Karpas-422 (cell line): ENCODE measurements at regions not wholly inside any gene's neighbourhood (a gene's known extent, or its start where the extent isn't known, plus 50 kb on each side); places are given as distances from the start of the nearest gene placed in this dataset.

Experiments used
- DNase-seq: peaks from one replicate; pipeline ENCODE4 v3.0.0-alpha.2; 2015
- H2AFZ ChIP-seq: fragments of 200-600 bp; sonication (generic); 2 replicates; pipeline ENCODE4 v1.6.1; 2014; ENCODE audit warnings: antibody characterized with exemption, low read length, mixed read lengths
- H3K27ac ChIP-seq: fragments of 200-600 bp; sonication (generic); 2 replicates; pipeline ENCODE4 v1.5.1; 2014; ENCODE audit warnings: mild to moderate bottlenecking, low read length, moderate library complexity
- H3K27me3 ChIP-seq: fragments of 200-600 bp; sonication (generic); 2 replicates; pipeline ENCODE4 v1.6.1; 2014; ENCODE audit warnings: low read length, mixed read lengths
- H3K36me3 ChIP-seq: fragments of 200-600 bp; sonication (generic); 2 replicates; pipeline ENCODE4 v1.6.1; 2014; ENCODE audit warnings: low read length, mixed read lengths; ENCODE audit not compliant: insufficient read depth
- H3K4me1 ChIP-seq: fragments of 200-600 bp; sonication (generic); 2 replicates; pipeline ENCODE4 v1.6.1; 2014; ENCODE audit warnings: mild to moderate bottlenecking, low read length, mixed read lengths
- H3K4me2 ChIP-seq: fragments of 200-600 bp; sonication (generic); 2 replicates; pipeline ENCODE4 v1.6.1; 2014; ENCODE audit warnings: low read length, low read depth, mild to moderate bottlenecking; ENCODE audit not compliant: poor library complexity, severe bottlenecking
- H3K4me3 ChIP-seq: fragments of 200-600 bp; sonication (generic); 2 replicates; pipeline ENCODE4 v1.5.1; 2014; ENCODE audit warnings: mild to moderate bottlenecking, antibody characterized with exemption, low read length, mixed read lengths
- H3K79me2 ChIP-seq: fragments of 200-600 bp; sonication (generic); 2 replicates; pipeline ENCODE4 v1.6.1; 2014; ENCODE audit warnings: mild to moderate bottlenecking, low read length, mixed read lengths
- H3K9ac ChIP-seq: fragments of 200-600 bp; sonication (generic); 2 replicates; pipeline ENCODE4 v1.6.0; 2014; ENCODE audit warnings: low read length
- H3K9me2 ChIP-seq: fragments of 200-600 bp; sonication (generic), shearing (Covaris generic); replicated peaks from 2 replicates; pipeline ENCODE4 v1.6.0; 2014; ENCODE audit warnings: mild to moderate bottlenecking, low read length, moderate library complexity; ENCODE audit not compliant: insufficient read depth
- H3K9me3 ChIP-seq: fragments of 300-700, 200-600 bp; sonication (generic); 2 replicates; pipeline ENCODE4 v1.6.1; 2014; ENCODE audit warnings: low read length, mixed read lengths
- H4K20me1 ChIP-seq: fragments of 200-600 bp; sonication (generic); 2 replicates; pipeline ENCODE4 v1.6.1; 2014; ENCODE audit warnings: mild to moderate bottlenecking, antibody characterized with exemption, low read length, low read depth; ENCODE audit not compliant: insufficient read depth

DNA sequence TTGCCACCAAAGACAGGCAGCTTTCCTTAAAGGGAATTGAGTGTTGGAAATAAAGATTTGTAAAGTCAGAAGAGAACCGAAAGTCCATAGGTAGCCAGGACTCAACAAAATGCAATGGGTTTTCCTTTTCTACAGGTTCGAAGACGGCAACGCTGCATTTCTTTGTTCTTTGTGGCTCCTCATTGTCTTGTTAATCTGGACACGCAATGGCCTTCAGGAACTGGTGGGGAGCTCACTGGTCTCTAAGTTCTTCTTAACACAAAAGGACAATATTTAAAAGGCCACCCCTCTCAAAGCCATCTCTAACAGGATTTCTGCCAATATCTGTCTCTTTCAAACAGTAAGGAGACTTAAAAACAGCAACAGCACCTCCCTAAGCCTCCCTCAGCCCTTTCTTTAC lies 170.6 kb downstream of the RMI1 start:
- Histone ChIP-seq H3K36me3 (no peaks in the 10 kb centered on the region), H3K27ac (no peak overlapping the region), H3K9me3 (no peaks in the 10 kb centered on the region), H3K4me3 (no peak overlapping the region), H3K4me2 (no peak overlapping the region), H2AFZ (no peak overlapping the region), H3K27me3 (no peaks in the 10 kb centered on the region), H3K4me1 (no peaks in the 10 kb centered on the region), H3K9me2 (no peaks in the 10 kb centered on the region), H3K79me2 (no peaks in the 10 kb centered on the region), H4K20me1 (no peaks in the 10 kb centered on the region), H3K9ac (no peak overlapping the region)
- no peak for DNase-seq

- no peaks in the 10 kb centered on the region for H3K36me3 ChIP-seq
- H3K4me2 ChIP-seq, result no peak overlapping the region
- H2AFZ ChIP-seq, result no peak overlapping the region
- H3K27me3 ChIP-seq, result no peaks in the 10 kb centered on the region
- DNase-seq, result no peak
- no peaks in the 10 kb centered on the region for H4K20me1 ChIP-seq
- no peaks in the 10 kb centered on the region for H3K9me3 ChIP-seq
- H3K4me1 ChIP-seq, result no peaks in the 10 kb centered on the region
- no peaks in the 10 kb centered on the region for H3K9me2 ChIP-seq
- no peak overlapping the region for H3K27ac ChIP-seq
- H3K4me3 ChIP-seq, result no peak overlapping the region
- H3K79me2 ChIP-seq, result no peaks in the 10 kb centered on the region
- no peak overlapping the region for H3K9ac ChIP-seq
Observed at GRCh38 chr9:84151640-84152039, 171.0 kb downstream of the RMI1 start.

DNA sequence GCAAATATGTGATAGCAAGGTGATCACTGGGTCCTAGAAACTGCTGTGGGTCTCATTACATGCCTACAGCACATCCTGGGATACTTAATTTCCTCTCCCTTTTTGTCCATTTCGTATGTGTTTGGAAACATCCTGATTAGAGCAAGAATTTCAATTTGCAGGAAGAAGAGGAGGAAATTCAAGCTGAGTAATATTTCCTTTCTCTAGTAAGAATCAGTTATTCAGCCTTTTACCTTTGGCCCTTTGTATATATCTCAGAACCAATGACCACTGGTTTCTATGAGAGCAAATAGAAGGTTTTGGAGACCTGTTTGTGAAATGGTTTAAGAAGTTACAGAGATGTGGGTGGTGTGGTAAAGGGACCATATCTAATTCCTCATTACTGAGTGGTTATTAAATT lies 171.6 kb downstream of the RMI1 start:
- Histone ChIP-seq H3K4me1 (no peaks in the 10 kb centered on the region), H4K20me1 (no peaks in the 10 kb centered on the region), H3K79me2 (no peaks in the 10 kb centered on the region), H3K27ac (no peak overlapping the region), H3K4me2 (no peak overlapping the region), H2AFZ (no peak overlapping the region), H3K9me3 (no peaks in the 10 kb centered on the region), H3K4me3 (no peak overlapping the region), H3K9ac (no peak overlapping the region), H3K9me2 (no peaks in the 10 kb centered on the region), H3K27me3 (no peaks in the 10 kb centered on the region), H3K36me3 (no peaks in the 10 kb centered on the region)
- no peak for DNase-seq

GRCh38 chr9:84153885-84154284 lies 173.3 kb downstream of the RMI1 start:
- H2AFZ ChIP-seq, result no peak overlapping the region
- H3K79me2 ChIP-seq, result no peaks in the 10 kb centered on the region
- H3K36me3 ChIP-seq, result no peaks in the 10 kb centered on the region
- H3K27ac ChIP-seq, result no peak overlapping the region
- H4K20me1 ChIP-seq, result no peaks in the 10 kb centered on the region
- DNase-seq, result no peak
- H3K4me3 ChIP-seq, result no peak overlapping the region
- no peak overlapping the region for H3K9ac ChIP-seq
- H3K9me2 ChIP-seq, result no peaks in the 10 kb centered on the region
- no peaks in the 10 kb centered on the region for H3K27me3 ChIP-seq
- H3K4me1 ChIP-seq, result no peaks in the 10 kb centered on the region
- H3K9me3 ChIP-seq, result no peaks in the 10 kb centered on the region
- no peak overlapping the region for H3K4me2 ChIP-seq

DNA sequence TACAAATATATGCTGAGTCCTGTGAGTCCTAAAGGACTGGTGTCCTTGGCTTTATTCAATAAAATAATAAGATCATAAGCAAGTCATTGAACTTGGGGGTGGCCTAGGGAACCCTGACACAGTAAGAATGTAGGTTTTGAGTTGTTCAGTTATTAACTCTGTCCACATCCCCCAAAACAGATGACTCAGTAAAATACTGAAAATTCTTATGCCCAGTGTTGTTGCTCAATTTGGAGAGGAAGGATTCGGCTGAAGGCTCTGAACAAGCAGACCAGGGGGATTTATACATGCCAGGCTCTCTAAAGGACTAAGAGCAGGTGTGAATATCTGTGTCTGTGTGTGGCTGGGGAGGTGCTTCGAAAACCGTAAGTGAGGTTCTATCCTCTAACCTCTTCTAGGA lies 173.7 kb downstream of the RMI1 start:
- Histone ChIP-seq H3K9me3 (no peaks in the 10 kb centered on the region), H3K4me1 (no peaks in the 10 kb centered on the region), H3K9me2 (no peaks in the 10 kb centered on the region), H3K79me2 (no peaks in the 10 kb centered on the region), H3K27ac (no peak overlapping the region), H2AFZ (no peak overlapping the region), H3K36me3 (no peaks in the 10 kb centered on the region), H3K27me3 (no peaks in the 10 kb centered on the region), H4K20me1 (no peaks in the 10 kb centered on the region), H3K4me2 (no peak overlapping the region), H3K4me3 (no peak overlapping the region), H3K9ac (no peak overlapping the region)
- no peak for DNase-seq

DNA sequence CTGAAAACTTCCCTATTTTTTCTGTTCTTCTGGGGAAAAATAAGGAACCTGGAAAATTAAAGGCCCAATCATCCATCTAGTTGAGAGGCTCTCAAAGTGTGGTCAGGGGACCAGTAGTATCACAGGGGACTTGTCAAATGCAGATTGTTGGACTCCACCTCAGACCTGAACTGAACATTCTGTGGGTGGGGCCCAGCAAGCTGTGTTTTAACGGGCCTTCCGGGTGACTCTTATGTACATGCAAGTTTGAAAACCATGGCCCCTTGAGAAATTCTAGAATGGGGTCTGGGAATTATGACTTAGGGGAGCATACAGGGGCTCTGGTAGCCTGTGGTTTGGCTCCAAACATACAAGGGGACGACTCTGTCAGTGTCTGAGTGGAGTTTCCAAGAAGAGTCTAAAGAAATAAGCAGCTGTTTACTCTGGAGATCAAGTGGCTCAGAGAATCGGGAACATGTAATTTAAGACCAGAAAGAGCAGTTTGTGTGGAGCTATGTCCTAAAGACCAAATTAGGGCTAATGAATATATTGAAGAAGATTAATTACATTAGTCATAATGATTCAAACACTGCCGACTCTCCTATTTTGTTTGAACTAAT lies 177.4 kb downstream of the SLC28A3 start:
- Histone ChIP-seq H3K9me2 (no peaks in the 10 kb centered on the region), H3K79me2 (no peaks in the 10 kb centered on the region), H3K27ac (no peak overlapping the region), H2AFZ (no peak overlapping the region), H3K4me3 (no peak overlapping the region), H4K20me1 (no peaks in the 10 kb centered on the region), H3K9me3 (no peaks in the 10 kb centered on the region), H3K36me3 (no peaks in the 10 kb centered on the region), H3K4me2 (no peak overlapping the region), H3K9ac (no peak overlapping the region), H3K27me3 (no peaks in the 10 kb centered on the region), H3K4me1 (no peaks in the 10 kb centered on the region)
- DNase-seq, result no peak

DNA sequence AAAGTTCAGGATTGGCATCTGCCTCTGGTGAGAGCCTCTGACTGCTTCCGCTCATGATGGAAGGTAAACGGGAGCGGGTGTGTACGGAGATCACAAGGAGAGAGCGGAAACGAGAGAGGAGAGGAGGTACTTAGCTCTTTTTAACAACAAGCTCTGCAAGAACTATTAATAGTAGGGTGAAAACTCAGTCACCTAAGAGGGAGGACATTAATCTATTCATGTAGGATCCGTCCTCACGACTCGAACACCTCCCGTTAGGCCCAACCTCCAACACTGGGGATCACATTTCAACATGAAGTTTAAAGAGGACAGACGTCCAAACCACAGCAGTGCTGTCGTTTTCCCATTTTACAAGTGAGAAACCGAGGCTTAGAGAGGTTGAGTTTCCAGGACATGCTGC lies 173.7 kb downstream of the SLC28A3 start:
- Histone ChIP-seq H3K9ac (no peak overlapping the region), H3K79me2 (no peaks in the 10 kb centered on the region), H2AFZ (no peak overlapping the region), H3K4me3 (no peak overlapping the region), H3K27me3 (no peaks in the 10 kb centered on the region), H3K36me3 (no peaks in the 10 kb centered on the region), H3K9me3 (no peaks in the 10 kb centered on the region), H3K9me2 (no peaks in the 10 kb centered on the region), H3K4me1 (no peaks in the 10 kb centered on the region), H4K20me1 (no peaks in the 10 kb centered on the region), H3K27ac (no peak overlapping the region), H3K4me2 (no peak overlapping the region)
- DNase-seq, result no peak

DNA sequence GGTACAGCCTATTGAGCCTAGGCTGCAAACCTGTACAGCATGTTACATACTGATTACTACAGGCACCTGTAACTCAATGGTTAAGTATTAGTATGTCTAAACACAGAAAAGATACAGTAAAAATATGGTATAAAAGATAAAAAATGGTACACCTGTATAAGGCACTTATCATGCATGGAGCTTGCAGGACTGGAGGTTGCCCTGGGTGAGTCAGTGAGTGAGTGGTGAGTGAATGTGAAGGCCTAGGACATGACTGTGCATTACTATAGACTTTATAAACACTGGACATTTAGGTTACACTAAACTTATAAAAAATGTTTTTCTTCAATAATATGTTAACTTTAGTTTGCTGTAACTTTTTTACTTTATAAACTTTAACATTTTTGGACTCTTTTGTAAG lies 171.3 kb downstream of the SLC28A3 start:
- Histone ChIP-seq H4K20me1 (no peaks in the 10 kb centered on the region), H3K4me1 (no peaks in the 10 kb centered on the region), H3K27me3 (no peaks in the 10 kb centered on the region), H3K9me2 (no peaks in the 10 kb centered on the region), H2AFZ (no peak overlapping the region), H3K79me2 (no peaks in the 10 kb centered on the region), H3K36me3 (no peaks in the 10 kb centered on the region), H3K4me3 (no peak overlapping the region), H3K4me2 (no peak overlapping the region), H3K27ac (no peak overlapping the region), H3K9ac (no peak overlapping the region), H3K9me3 (no peaks in the 10 kb centered on the region)
- no peak for DNase-seq
